T-cell (primary cell): ENCODE measurements at regions not wholly inside any gene's neighbourhood (a gene's known extent, or its start where the extent isn't known, plus 50 kb on each side); places are given as distances from the start of the nearest gene placed in this dataset.

Experiments
- ATAC-seq, 4 experiments: fragments of 200-7000 bp in 3 of 4; fragments of 150-1000 bp in 1 of 4; cut with Tn5 transposase; replicated peaks in 1 of 4; 1 replicate in 3 of 4; 2 replicates in 1 of 4; pipeline ENCODE4 v1.10.0; 2021; ENCODE audit warnings: moderate library complexity in 3 of 4, mild to moderate bottlenecking in 2 of 4, moderate number of reproducible peaks in 1 of 4
- CTCF ChIA-PET, 2 donors: fragments of 300-600 bp; sonication (Branson Sonifier 250); formaldehyde crosslinking; loops; one replicate each; lab custom pipeline; 2022; ENCODE audit warnings: antibody characterized with exemption in 2 of 2; lab: Charles Lee
- POLR2A ChIA-PET, 2 donors: fragments of 300-600 bp; sonication (Branson Sonifier 250); formaldehyde crosslinking; loops; one replicate each; lab custom pipeline; 2022; ENCODE audit warnings: antibody characterized with exemption in 2 of 2; lab: Charles Lee
- DNase-seq, 35 experiments: peaks; one replicate each; pipeline versions ENCODE4 v3.0.0 to v3.0.0-alpha.2; 2013 to 2023
- H3K27ac ChIP-seq: one replicate; pipeline ENCODE4 v1.5.1; 2013; ENCODE audit warnings: low read length
- H3K27me3 ChIP-seq, 2 experiments: replicated peaks in 1 of 2; 1 replicate in 1 of 2; 2 replicates in 1 of 2; pipeline versions ENCODE4 v1.6.1 to v1.7.0; 2013; ENCODE audit warnings: low read length in 1 of 2, mixed read lengths in 1 of 2; ENCODE audit not compliant: control insufficient read depth in 2 of 2, insufficient read depth in 2 of 2; ENCODE audit errors: extremely low read depth in 1 of 2
- H3K36me3 ChIP-seq, 2 donors: 1 replicate in 1 of 2; 2 replicates in 1 of 2; pipeline versions ENCODE4 v1.6.1 to v1.7.0; 2013; ENCODE audit warnings: low read length in 1 of 2; ENCODE audit not compliant: control insufficient read depth in 2 of 2, insufficient read depth in 1 of 2; ENCODE audit errors: extremely low read depth in 1 of 2
- H3K4me1 ChIP-seq, 2 experiments: 1 replicate in 1 of 2; 2 replicates in 1 of 2; pipeline versions ENCODE4 v1.6.1 to v1.7.0; 2013; ENCODE audit warnings: low read length in 2 of 2, mixed read lengths in 1 of 2; ENCODE audit not compliant: insufficient read depth in 2 of 2, control insufficient read depth in 1 of 2; ENCODE audit errors: extremely low read depth in 1 of 2
- H3K4me3 ChIP-seq, 2 donors: 1 replicate in 1 of 2; 2 replicates in 1 of 2; pipeline versions ENCODE4 v1.5.1 to v1.7.0; 2013; ENCODE audit warnings: mild to moderate bottlenecking in 2 of 2, low read length in 1 of 2, moderate library complexity in 1 of 2; ENCODE audit not compliant: control insufficient read depth in 1 of 2; ENCODE audit errors: extremely low read depth in 1 of 2
- H3K9me3 ChIP-seq: 2 replicates; pipeline ENCODE4 v1.7.0; 2013
- H3K27ac Mint-ChIP-seq, 2 donors: one replicate each; pipeline ENCODE4 v1.8.0; 2020 to 2021; ENCODE audit warnings: mild to moderate bottlenecking in 2 of 2, mixed read lengths in 2 of 2
- H3K27me3 Mint-ChIP-seq, 2 donors: one replicate each; pipeline ENCODE4 v1.8.0; 2021 to 2022; ENCODE audit warnings: mixed read lengths in 2 of 2
- H3K36me3 Mint-ChIP-seq: one replicate; pipeline ENCODE4 v1.8.0; 2021; ENCODE audit warnings: mixed read lengths
- H3K4me1 Mint-ChIP-seq, 3 donors: one replicate each; pipeline ENCODE4 v1.8.0; 2020 to 2022; ENCODE audit warnings: mixed read lengths in 3 of 3, mild to moderate bottlenecking in 1 of 3
- H3K4me3 Mint-ChIP-seq, 3 donors: one replicate each; pipeline ENCODE4 v1.8.0; 2020 to 2022; ENCODE audit warnings: mild to moderate bottlenecking in 3 of 3, mixed read lengths in 3 of 3, moderate library complexity in 3 of 3
- H3K9me3 Mint-ChIP-seq, 3 donors: one replicate each; pipeline ENCODE4 v1.8.0; 2020 to 2022; ENCODE audit warnings: mixed read lengths in 3 of 3
- WGBS: methylation state at CpG from one replicate; pipeline ENCODE4 v1.1.5; 2013; ENCODE audit warnings: missing lambda C conversion rate; ENCODE audit not compliant: insufficient coverage; 5-methylcytosine and 5-hydroxymethylcytosine counted together

- peaks cover 0 to 10% of the 10 kb centered on the region in 2 experiments for H3K4me1 ChIP-seq
- H3K27ac ChIP-seq: no peak overlapping the region
- Mint-ChIP-seq H3K27ac (peak overlapping the region; percentile 28 to 62), H3K4me1 (peaks cover 17 to 35% (median 22%) of the 10 kb centered on the region in 3 donors), H3K4me3 (no peak overlapping the region), H3K9me3 (peaks cover 2 to 26% (median 9%) of the 10 kb centered on the region in 3 donors), H3K36me3 (peaks cover 37% of the 10 kb centered on the region), H3K27me3 (no peaks in the 10 kb centered on the region)
- H3K36me3 ChIP-seq: no peaks in the 10 kb centered on the region
- H3K9me3 ChIP-seq: peaks cover 5% of the 10 kb centered on the region
- ChIA-PET CTCF (interaction anchor here in 1 of 2 donors (0.5 to 1.7 kb wide), 3 partner anchors 102 to 242 kb away, joined by 4 to 6 read pairs (median 5); no protein-coding TSS in a partner anchor), POLR2A (no interaction called here)
- WGBS: 100% methylated on average over 1 of the region's 1 CpG
- peak in 34 of 35 experiments; percentile 6 to 58 (median 36) for DNase-seq
- H3K4me3 ChIP-seq: no peak overlapping the region
- H3K27me3 ChIP-seq: no peaks in the 10 kb centered on the region
- peak in 2 of 4 experiments; percentile 54 to 62 for ATAC-seq
Measured at GRCh38 chr6:149190224-149190831, 127.2 kb upstream of the TAB2 start.

- 65% methylated on average over 5 of the region's 8 CpGs for WGBS
- H3K36me3 ChIP-seq: no peaks in the 10 kb centered on the region
- H3K4me3 ChIP-seq: no peak overlapping the region
- Mint-ChIP-seq H3K9me3 (peaks cover 7 to 24% (median 15%) of the 10 kb centered on the region in 3 donors), H3K27me3 (no peaks in the 10 kb centered on the region), H3K4me1 (peaks cover 11 to 27% (median 13%) of the 10 kb centered on the region in 3 donors), H3K36me3 (peaks cover 15% of the 10 kb centered on the region), H3K4me3 (peak overlapping the region in 2 of 3 donors; percentile 3 to 17), H3K27ac (peak overlapping the region in 1 of 2 donors; percentile 41)
- POLR2A ChIA-PET: no interaction called here
- peaks cover 0 to 7% of the 10 kb centered on the region in 2 experiments for H3K4me1 ChIP-seq
- H3K9me3 ChIP-seq: no peaks in the 10 kb centered on the region
- DNase-seq (no peak), ATAC-seq (no peak)
- no peaks in the 10 kb centered on the region for H3K27me3 ChIP-seq
- CTCF ChIA-PET: interaction anchor here (1.0 to 1.6 kb wide), 3 partner anchors 9 to 236 kb away, joined by 3 to 4 read pairs (median 3); no protein-coding TSS in a partner anchor
- H3K27ac ChIP-seq: no peak overlapping the region
Measured at GRCh38 chr6:149194820-149195558, 122.5 kb upstream of the TAB2 start.

GRCh38 chr6:149196091-149196490 lies 121.4 kb upstream of the TAB2 start:
- no peaks in the 10 kb centered on the region for H3K27me3 Mint-ChIP-seq
- no peak overlapping the region for H3K4me3 ChIP-seq
- DNase-seq (no peak), ATAC-seq (no peak)
- H3K9me3 ChIP-seq: no peaks in the 10 kb centered on the region
- CTCF ChIA-PET: interaction anchor here in 1 of 2 donors (1.5 to 1.6 kb wide), 2 partner anchors 168 to 235 kb away, joined by 3 to 4 read pairs; no protein-coding TSS in a partner anchor
- peaks cover 5 to 21% (median 7%) of the 10 kb centered on the region in 3 donors for H3K4me1 Mint-ChIP-seq
- peaks cover 7 to 34% (median 15%) of the 10 kb centered on the region in 3 donors for H3K9me3 Mint-ChIP-seq
- H3K4me1 ChIP-seq: no peaks in the 10 kb centered on the region
- no peak overlapping the region for H3K4me3 Mint-ChIP-seq
- no peak overlapping the region for H3K27ac ChIP-seq
- POLR2A ChIA-PET: no interaction called here
- peaks cover 18% of the 10 kb centered on the region for H3K36me3 Mint-ChIP-seq
- no peaks in the 10 kb centered on the region for H3K36me3 ChIP-seq
- no peaks in the 10 kb centered on the region for H3K27me3 ChIP-seq
- H3K27ac Mint-ChIP-seq: no peak overlapping the region
- 87% methylated on average over 2 of the region's 3 CpGs for WGBS

GRCh38 chr6:149197482-149197881 lies 120.0 kb upstream of the TAB2 start:
- Mint-ChIP-seq H3K9me3 (peaks cover 7 to 40% (median 19%) of the 10 kb centered on the region in 3 donors), H3K4me3 (no peak overlapping the region), H3K27me3 (no peaks in the 10 kb centered on the region), H3K36me3 (peaks cover 20% of the 10 kb centered on the region), H3K4me1 (peaks cover 7 to 19% (median 10%) of the 10 kb centered on the region in 3 donors), H3K27ac (no peak overlapping the region)
- H3K4me3 ChIP-seq: no peak overlapping the region
- ATAC-seq (no peak), DNase-seq (no peak)
- H3K9me3 ChIP-seq: no peaks in the 10 kb centered on the region
- no peaks in the 10 kb centered on the region for H3K4me1 ChIP-seq
- no peak overlapping the region for H3K27ac ChIP-seq
- CTCF ChIA-PET: interaction anchor here in 1 of 2 donors (1.1 kb wide), 1 partner anchor 235 kb away, joined by 3 read pairs; no protein-coding TSS in a partner anchor
- no peaks in the 10 kb centered on the region for H3K36me3 ChIP-seq
- POLR2A ChIA-PET: no interaction called here
- no peaks in the 10 kb centered on the region for H3K27me3 ChIP-seq

- no peaks in the 10 kb centered on the region for H3K27me3 Mint-ChIP-seq
- H3K4me1 Mint-ChIP-seq: peaks cover 10 to 26% (median 18%) of the 10 kb centered on the region in 3 donors
- peak overlapping the region in 1 of 2 donors; percentile 5 for H3K27ac Mint-ChIP-seq
- no peak overlapping the region for H3K4me3 Mint-ChIP-seq
- ATAC-seq (no peak), DNase-seq (no peak)
- ChIA-PET POLR2A (interaction anchor here in 1 of 2 donors (0.7 kb wide), 1 partner anchor 490 kb away, joined by 4 read pairs; no protein-coding TSS in a partner anchor), CTCF (interaction anchor here in 1 of 2 donors (1.1 kb wide), 1 partner anchor 234 kb away, joined by 3 read pairs; no protein-coding TSS in a partner anchor)
- 94% methylated on average over 2 of the region's 3 CpGs for WGBS
- Histone ChIP-seq H3K27ac (no peak overlapping the region), H3K4me1 (no peaks in the 10 kb centered on the region), H3K27me3 (no peaks in the 10 kb centered on the region), H3K4me3 (no peak overlapping the region), H3K9me3 (no peaks in the 10 kb centered on the region), H3K36me3 (no peaks in the 10 kb centered on the region)
- H3K9me3 Mint-ChIP-seq: peaks cover 7 to 40% (median 19%) of the 10 kb centered on the region in 3 donors
- peaks cover 20% of the 10 kb centered on the region for H3K36me3 Mint-ChIP-seq
Measured at GRCh38 chr6:149198265-149198664, 119.2 kb upstream of the TAB2 start.

- CTCF ChIA-PET: interaction anchor here in 1 of 2 donors (0.9 kb wide), 1 partner anchor 197 kb away, joined by 4 read pairs; no protein-coding TSS in a partner anchor
- ATAC-seq (no peak), DNase-seq (no peak)
- Mint-ChIP-seq H3K27ac (peak overlapping the region; percentile 46 to 75), H3K4me1 (peaks cover 6 to 23% (median 20%) of the 10 kb centered on the region in 3 donors), H3K9me3 (peaks cover 7 to 43% (median 19%) of the 10 kb centered on the region in 3 donors), H3K27me3 (no peaks in the 10 kb centered on the region), H3K4me3 (no peak overlapping the region), H3K36me3 (peaks cover 21% of the 10 kb centered on the region)
- Histone ChIP-seq H3K4me1 (no peaks in the 10 kb centered on the region), H3K27me3 (no peaks in the 10 kb centered on the region), H3K4me3 (no peak overlapping the region), H3K36me3 (no peaks in the 10 kb centered on the region), H3K9me3 (no peaks in the 10 kb centered on the region), H3K27ac (no peak overlapping the region)
- WGBS: no CpG with 5 or more reads among the region's 1 CpG
- POLR2A ChIA-PET: no interaction called here
Measured at GRCh38 chr6:149200282-149200945, 117.1 kb upstream of the TAB2 start.
